ENCODE measurements at regions not wholly inside any gene's neighbourhood (a gene's known extent, or its start where the extent isn't known, plus 50 kb on each side); places are given as distances from the start of the nearest gene placed in this dataset.

DNA sequence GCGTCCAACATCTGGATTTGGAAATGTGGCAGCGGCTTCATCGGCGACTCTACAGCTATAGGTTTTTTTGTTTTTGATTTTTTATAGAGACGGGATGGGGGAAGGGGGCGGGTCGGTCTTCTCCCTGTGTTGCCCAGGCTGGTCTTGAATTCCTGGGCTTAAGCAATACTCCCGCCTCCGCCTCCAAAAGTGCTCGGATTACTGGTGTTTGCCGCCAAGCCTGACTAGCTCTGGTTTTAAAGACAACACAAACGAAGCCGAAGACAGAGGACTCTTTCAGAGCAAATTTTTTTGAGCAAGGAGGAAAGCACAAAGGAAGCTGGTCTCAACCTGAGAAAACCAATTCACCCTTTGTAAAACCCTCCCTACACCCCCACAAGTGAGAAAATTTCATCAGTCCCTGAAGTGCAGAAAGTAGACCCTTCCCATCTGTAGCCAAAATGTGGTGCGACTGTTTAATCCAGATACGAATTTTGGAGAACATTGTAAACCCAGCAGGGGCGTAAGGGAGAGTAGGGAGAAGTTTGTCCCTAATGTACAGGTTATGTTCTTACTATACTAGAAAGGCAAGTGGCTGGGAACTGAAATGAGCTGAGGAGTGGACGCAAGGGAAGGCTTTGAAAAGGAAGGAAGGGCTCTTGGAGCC lies 185.9 kb downstream of the TRIM27 start:
- TF ChIP-seq, protein P1, sequence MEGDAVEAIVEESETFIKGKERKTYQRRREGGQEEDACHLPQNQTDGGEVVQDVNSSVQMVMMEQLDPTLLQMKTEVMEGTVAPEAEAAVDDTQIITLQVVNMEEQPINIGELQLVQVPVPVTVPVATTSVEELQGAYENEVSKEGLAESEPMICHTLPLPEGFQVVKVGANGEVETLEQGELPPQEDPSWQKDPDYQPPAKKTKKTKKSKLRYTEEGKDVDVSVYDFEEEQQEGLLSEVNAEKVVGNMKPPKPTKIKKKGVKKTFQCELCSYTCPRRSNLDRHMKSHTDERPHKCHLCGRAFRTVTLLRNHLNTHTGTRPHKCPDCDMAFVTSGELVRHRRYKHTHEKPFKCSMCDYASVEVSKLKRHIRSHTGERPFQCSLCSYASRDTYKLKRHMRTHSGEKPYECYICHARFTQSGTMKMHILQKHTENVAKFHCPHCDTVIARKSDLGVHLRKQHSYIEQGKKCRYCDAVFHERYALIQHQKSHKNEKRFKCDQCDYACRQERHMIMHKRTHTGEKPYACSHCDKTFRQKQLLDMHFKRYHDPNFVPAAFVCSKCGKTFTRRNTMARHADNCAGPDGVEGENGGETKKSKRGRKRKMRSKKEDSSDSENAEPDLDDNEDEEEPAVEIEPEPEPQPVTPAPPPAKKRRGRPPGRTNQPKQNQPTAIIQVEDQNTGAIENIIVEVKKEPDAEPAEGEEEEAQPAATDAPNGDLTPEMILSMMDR (IDR thresholded peaks at IDR 0.05), result no peak
- TF ChIP-seq POLR2A (IDR thresholded peaks at IDR 0.05) (no peak), EP300 (IDR thresholded peaks at IDR 0.05) (no peak)

Measured in ovary (tissue), 3 donors.